ENCODE measurements at regions not wholly inside any gene's neighbourhood (a gene's known extent, or its start where the extent isn't known, plus 50 kb on each side); places are given as distances from the start of the nearest gene placed in this dataset.
A peak's percentile ranks its signal among the peaks of the same experiment; 100 is the strongest.

- no peak for DNase-seq
Measured at GRCh38 chr6:166841216-166841615, 115.1 kb downstream of the RNASET2 start.

DNA sequence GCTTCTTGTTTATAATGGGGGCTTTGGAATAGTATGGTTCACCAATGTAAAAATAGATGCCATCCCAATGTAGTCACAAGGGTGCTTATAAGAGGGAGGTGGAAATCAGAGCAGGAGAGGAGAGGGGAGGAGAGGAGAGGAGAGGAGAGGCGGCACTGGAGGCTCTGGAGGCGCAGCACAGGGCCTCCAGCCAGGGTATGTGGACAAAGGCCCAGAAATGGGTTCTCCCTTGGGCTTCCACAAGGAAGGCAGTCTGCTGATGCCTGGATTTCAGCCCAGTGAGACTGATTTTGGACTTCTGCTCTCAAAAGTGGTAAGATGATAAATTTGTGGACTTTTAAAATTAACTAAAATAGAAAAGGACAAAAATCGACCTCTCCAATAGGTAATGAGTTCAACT, 116.8 kb downstream of the RNASET2 start:
- no peak for DNase-seq

DNA sequence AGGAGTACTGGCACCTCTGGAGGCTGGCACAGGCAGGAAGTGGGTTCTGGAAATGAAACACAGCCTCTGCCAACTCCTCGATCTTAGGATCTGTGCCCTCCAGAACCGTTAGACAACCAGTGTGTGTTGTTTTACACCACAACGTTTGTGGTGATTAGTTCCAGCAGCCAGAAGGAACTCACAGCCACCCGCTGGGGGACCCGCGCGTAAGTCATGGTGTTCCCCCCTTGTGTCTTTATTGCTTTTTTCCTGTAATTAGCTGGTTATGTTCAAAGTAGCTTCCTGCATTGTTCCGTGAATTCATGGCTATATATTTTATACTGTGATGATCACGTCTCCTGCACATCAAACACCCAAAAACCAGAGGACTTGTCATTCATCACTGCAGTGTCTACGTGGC, 117.4 kb downstream of the RNASET2 start:
- no peak for DNase-seq

DNA sequence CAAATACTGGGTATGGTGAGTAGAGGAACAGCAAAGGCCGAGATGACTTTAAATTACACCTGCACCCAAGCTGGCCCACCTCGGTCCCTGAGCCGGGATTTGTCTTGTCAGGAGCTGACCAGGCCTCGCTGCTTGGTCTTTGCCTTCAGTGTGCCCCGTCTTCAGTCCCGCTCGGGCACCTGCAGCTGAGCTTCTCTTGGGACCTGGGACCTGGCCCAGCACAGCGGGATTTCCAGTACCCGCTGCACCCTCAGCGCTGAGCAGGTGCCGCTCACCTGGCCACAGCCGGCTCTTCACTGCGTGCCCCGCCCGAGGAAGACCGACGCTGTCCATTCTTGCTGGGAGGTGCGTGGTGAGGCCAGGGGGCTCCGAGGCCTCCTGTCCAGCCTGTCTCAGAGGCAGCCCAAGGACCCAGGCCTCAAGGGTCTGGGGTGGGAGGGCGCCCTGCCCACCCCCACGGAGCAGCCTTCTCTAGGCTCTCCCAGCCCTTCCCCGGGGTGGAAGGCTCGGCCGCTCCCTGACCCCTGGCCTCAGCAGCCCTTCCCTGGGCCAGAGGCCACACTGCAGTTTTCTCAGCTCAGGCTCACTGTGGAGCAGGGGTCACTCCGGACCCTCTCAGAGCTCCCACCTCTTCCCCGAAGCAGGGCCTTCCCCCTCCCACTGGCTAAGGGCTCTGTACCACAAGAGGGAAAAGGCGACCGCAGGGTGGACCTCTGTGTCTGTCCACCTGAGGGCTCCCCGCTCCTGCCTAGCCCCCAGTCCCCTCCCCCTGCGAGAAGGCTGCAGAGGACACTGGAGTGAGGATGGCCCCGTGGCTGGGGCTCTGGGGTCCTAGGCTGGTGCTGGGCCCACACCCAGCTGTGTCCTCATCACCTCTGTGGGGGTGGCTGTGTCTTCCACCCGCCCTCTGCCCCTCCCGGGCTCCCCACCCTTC, 119.3 kb downstream of the RNASET2 start:
- DNase-seq, result no peak

GRCh38 chr6:166834049-166834448, 122.3 kb downstream of the RNASET2 start:
- DNase-seq, result no peak

DNA sequence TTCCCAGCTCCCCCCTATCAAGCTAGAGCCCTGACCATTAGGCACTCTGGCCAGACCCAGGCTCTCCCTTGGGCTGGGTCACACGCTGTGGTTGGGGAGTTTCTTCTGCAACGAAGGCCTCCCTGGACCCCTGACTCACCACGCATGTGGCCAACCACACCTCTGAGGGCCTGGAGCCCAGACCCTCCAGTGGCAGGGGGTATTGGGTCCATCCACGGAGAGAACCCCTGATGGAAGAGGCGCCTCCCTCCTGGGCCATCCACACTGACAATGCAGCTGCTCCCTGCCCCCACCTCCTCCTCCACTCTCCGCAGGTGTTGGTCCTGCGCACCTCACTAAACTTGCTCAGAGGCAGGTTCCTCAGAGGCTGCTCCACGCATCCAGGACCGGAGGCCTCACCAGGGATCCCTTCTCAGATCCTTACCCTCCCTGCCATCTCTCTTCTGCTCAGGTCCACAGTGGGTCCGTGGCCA, 125.4 kb downstream of the RNASET2 start:
- DNase-seq, result no peak

DNA sequence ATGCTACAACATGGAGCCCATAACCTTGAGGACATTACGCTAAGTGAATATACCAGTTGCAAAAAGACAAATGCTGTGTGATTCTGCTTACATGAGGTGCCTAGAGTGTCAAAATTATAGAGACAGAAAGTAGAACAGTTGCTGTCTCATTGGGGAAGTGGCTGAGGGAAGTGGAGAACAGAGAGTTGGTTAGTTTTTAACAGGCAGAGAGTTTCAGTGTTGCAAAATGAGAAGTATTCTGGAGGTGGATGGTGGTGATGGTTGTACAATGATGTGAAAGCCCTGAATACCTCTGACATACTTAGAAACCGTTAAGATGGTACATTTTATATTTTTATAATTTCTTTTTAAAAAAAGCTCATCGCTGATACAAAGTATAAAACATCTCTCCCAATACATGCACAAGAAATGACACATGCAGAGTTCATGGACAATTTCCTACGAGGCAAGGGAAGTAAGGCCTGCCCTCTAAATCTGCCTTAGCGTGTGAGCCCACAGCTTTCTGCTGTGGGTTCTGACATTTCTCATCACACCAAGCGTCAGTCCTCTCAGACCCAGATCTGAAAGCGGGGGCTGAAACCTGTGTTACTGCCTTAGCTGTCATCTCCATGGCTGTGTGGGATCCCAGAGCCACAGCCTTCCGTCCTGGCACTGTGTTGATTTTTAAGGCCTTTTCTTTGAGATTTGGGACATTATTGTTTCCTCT, 126.0 kb downstream of the RNASET2 start:
- DNase-seq, result no peak

DNA sequence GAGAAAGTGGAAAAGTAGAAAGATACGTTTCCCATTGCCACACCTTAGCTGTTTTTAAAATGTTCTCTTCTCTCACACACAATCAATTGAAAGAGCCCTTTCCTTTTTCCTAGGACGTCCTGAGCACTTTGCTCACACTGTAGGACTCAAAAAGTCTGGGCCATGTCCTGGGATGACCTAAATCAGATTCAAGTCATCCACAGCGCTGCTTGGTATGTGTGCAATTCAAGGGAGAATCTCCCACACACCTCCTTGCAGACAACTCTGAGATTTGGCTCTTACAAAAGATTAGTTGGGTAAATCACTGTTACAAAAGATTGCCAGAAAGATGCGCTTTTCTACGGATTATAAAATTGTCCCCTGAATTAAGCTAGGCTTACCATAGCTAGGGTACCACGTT, 130.1 kb downstream of the RNASET2 start:
- no peak for DNase-seq

- no peak for DNase-seq
Measured at GRCh38 chr6:166825553-166826145, 130.7 kb downstream of the RNASET2 start.

- no peak for DNase-seq
Measured at GRCh38 chr6:166824880-166825250, 131.5 kb downstream of the RNASET2 start.

DNA sequence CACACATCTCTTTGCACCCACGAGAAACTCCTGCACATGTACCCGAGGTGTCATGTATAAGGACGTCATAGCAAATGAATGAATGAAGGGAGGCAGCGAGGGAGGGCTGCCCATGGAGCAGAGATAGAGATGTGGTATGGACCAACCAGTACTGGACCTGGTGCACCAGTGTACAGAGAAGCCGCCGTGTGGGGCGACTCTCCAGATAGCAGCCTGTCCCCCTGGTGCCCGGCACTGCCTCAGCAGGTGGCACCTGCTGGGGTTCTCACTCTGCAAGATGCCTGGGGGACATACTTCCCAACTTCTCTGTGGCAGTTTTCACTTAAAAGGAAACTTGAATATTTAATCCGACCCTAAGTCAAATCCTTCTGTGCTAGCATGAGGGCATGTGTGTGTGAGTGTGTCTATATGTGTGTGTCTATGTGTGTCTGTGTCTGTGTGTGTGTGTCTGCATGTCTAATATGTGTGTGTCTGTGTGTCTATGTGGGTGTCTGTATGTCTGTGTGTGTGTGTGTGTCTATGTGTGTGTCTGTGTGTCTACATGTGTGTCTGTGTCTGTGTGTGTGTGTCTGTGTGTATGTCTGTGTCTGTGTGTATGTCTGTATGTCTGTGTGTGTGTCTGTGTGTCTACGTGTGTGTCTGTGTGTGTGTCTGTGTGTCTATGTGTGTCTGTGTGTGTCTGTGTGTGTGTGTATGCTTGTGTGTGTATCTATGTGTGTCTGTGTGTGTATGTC, 132.0 kb downstream of the RNASET2 start:
- DNase-seq, result no peak

DNA sequence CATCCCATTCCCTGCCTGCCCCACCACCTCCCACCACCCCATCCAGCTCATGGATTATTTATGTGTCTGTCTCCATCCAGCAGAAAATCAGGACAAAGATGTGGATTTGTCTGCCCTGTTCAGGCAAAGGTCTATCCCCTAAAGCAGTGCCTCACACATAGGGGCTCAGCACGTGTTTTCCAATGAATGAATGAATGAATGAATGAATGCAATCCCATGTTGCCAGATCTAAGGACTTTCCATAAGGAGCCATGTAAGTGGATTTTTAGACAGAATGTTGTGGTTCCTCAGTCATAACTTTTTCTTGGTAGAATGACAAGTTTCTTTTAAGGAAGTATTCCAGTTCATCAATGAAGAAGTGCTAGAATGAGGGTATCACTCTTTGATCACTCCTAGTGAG, 133.7 kb downstream of the RNASET2 start:
- no peak for DNase-seq

DNA sequence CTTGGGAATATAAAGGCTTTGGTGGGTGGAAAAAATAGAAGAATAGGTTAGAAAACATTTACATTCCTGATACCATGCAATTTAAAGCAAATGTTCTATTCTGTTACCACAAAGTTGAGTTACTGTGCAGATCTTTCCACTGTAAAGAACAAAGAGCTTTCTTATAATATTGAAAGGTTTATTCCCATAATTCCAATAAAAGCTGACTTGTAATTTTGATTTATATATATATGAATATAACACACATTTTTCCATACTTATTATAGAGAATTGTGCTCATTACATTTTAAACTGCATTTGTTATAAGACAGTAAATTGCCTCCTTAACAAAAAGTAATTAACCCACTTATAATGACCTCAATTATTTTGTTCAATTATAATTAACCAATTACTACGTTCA, 135.9 kb downstream of the RNASET2 start:
- no peak for DNase-seq

DNA sequence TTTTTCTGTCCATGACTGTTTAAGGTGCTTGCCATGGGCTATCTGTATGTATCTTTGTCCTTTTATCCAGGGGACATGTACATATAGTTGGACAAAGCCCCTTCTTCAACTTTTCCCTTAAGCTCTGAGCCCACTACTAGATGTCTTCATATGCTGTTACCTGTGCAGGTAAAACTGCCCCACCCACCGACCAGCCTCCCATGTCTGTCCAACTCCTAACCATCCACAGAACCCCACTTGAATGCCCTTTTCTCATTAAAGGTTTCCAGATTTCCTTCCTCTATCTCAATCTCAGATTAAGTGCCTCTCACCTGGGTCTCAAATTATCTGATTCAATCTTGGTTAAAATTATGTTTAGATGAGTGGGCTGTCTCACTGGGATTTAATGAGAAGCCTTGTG, 136.3 kb downstream of the RNASET2 start:
- no peak for DNase-seq

- DNase-seq, result no peak
Measured at GRCh38 chr6:166815629-166816028, 140.7 kb downstream of the RNASET2 start.

GRCh38 chr6:166814390-166814789, 142.0 kb downstream of the RNASET2 start:
- no peak for DNase-seq

DNA sequence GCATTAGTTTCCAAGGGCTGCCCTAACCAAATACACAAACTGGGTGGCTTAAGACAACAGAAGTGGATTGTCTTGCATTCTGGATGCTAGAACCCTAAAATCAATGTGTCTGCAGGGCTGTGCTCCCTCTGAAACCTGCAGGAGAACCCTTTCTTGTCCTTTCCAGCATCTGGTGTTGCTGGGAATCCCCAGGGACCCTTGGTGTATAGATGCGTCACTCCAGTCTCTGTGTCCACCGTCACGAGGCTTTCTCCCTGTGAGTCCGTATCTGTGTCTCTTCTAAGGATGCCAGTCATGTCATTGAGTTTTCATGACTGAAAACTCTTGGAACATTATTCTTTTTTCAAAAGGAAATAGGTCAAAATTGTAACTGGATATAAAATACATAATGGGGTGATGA, 142.9 kb downstream of the RNASET2 start:
- no peak for DNase-seq

DNA sequence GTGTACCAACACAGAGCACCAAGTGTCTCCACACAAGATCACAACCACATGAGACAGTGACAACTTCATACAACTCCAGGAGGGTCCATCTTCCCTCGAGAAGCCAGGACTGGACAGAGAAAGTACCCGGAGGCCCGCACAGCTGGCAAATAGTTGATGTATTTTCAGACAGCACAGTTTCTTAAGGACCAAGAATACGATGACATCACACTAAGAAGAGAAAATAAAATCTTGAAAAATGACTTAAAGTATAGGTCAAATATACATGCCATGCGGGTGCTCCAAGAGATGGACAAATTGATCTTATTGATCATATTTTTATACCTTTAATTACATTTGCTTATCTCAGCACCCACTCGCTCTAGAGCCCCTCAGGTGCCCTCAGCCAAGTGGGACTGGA, 145.5 kb downstream of the RNASET2 start:
- DNase-seq, result no peak

DNA sequence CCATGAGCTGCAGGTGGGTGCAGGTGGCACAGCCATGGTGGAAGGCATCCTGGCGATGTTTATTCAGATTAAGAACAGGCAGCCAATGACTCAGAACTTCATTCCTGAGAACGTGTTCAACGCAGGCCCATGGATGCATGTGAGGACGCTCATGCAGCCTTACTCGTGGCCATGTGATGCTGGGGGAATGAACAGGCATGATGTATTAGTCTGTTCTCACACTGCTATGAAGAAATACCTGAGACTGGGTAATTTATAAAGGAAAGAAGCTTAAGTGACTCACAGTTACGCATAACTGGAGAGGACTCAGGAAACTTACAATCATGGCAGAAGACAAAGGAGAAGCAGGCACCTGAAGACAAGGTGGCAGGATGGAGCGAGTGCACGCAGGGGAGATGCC, 146.6 kb downstream of the RNASET2 start:
- DNase-seq, result no peak

GRCh38 chr6:166806962-166807757, 149.2 kb downstream of the RNASET2 start:
- DNase-seq, result no peak

- no peak for DNase-seq
Measured at GRCh38 chr6:166806217-166806838, 150.0 kb downstream of the RNASET2 start.

DNA sequence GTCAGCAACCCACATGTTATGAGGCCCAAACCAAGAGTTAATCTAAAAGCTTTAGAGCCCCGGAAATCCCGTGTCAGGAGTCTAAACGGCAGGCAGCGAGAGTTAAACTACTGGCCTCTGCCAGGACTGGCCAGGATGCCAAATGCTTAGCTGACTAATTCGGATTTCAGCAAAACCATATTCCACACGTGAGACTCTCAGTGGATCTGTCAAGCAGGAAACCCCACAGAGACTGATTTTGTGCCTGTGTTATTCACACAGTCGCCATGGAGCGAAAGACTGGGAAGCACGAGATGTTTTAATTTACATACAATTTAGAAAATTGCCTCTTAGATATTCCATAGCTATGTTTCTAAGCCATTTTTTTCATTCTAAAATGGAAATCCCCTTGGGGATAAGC, 152.9 kb downstream of the RNASET2 start:
- DNase-seq, result peak; percentile 11
